Kidney glomerular epithelial cell (primary cell): ENCODE measurements at regions not wholly inside any gene's neighbourhood (a gene's known extent, or its start where the extent isn't known, plus 50 kb on each side); places are given as distances from the start of the nearest gene placed in this dataset.
A peak's percentile ranks its signal among the peaks of the same experiment; 100 is the strongest.

Experiments used
- DNase-seq: peaks from one replicate; lab custom pipeline; 2025; lab: John Stamatoyannopoulos, UW

- no peak for DNase-seq
Measured at GRCh38 chr21:25139414-25139813, 467.9 kb downstream of the MRPL39 start.

GRCh38 chr21:25133939-25134338 is 473.3 kb downstream of the MRPL39 start:
- DNase-seq: no peak

GRCh38 chr21:25127811-25128210 is 479.5 kb downstream of the MRPL39 start:
- DNase-seq: no peak

- DNase-seq: no peak
Measured at GRCh38 chr21:25127007-25127406, 480.3 kb downstream of the MRPL39 start.

GRCh38 chr21:25126564-25126963 is 480.7 kb downstream of the MRPL39 start:
- no peak for DNase-seq

GRCh38 chr21:25118648-25119047 is 488.6 kb downstream of the MRPL39 start:
- DNase-seq: no peak

- DNase-seq: no peak
Measured at GRCh38 chr21:25115021-25115420, 492.3 kb downstream of the MRPL39 start.

- DNase-seq: peak; percentile 81
Measured at GRCh38 chr21:25107708-25108107, 499.6 kb downstream of the MRPL39 start.

GRCh38 chr21:25103500-25104207 is 503.6 kb downstream of the MRPL39 start:
- DNase-seq: no peak

GRCh38 chr21:25097648-25098047 is 509.6 kb downstream of the MRPL39 start:
- no peak for DNase-seq

GRCh38 chr21:25094695-25095094 is 512.6 kb downstream of the MRPL39 start:
- DNase-seq: no peak

GRCh38 chr21:25092441-25093011 is 514.8 kb downstream of the MRPL39 start:
- no peak for DNase-seq

GRCh38 chr21:25081096-25081495 is 526.2 kb downstream of the MRPL39 start:
- DNase-seq: no peak

- DNase-seq: no peak
Measured at GRCh38 chr21:25080661-25081060, 526.6 kb downstream of the MRPL39 start.

- DNase-seq: no peak
Measured at GRCh38 chr21:25080141-25080540, 527.1 kb downstream of the MRPL39 start.

GRCh38 chr21:25079053-25079452 is 528.2 kb downstream of the MRPL39 start:
- DNase-seq: no peak

- DNase-seq: no peak
Measured at GRCh38 chr21:25062061-25062460, 545.2 kb downstream of the MRPL39 start.

GRCh38 chr21:25054689-25055088 is 552.6 kb downstream of the MRPL39 start:
- no peak for DNase-seq

- peak; percentile 68 for DNase-seq
Measured at GRCh38 chr21:25039461-25040380, 567.6 kb downstream of the MRPL39 start.

- no peak for DNase-seq
Measured at GRCh38 chr21:25036775-25037174, 570.5 kb downstream of the MRPL39 start.

GRCh38 chr21:25031750-25032149 is 575.5 kb downstream of the MRPL39 start:
- DNase-seq: no peak

- no peak for DNase-seq
Measured at GRCh38 chr21:25029580-25029979, 577.7 kb downstream of the MRPL39 start.

GRCh38 chr21:25025596-25025995 is 581.7 kb downstream of the MRPL39 start:
- DNase-seq: no peak
